ENCODE measurements at regions not wholly inside any gene's neighbourhood (a gene's known extent, or its start where the extent isn't known, plus 50 kb on each side); places are given as distances from the start of the nearest gene placed in this dataset.
"Not testable (repeated sequence)": the region's sequence is repeated elsewhere in the genome, so short reads cannot be mapped to it uniquely, and the experiment has no call there.

- in situ Hi-C loops (cut with HindIII; ENCODE audit: low sequenced_read_pairs): no loop called here
Observed at GRCh38 chr1:197850918-197851317, 51.5 kb upstream of the C1orf53 start.

- in situ Hi-C loops (cut with HindIII; ENCODE audit: low sequenced_read_pairs): no loop called here
Observed at GRCh38 chr1:197850042-197850441, 52.4 kb upstream of the C1orf53 start.

GRCh38 chr1:197848350-197848749 is 54.1 kb upstream of the C1orf53 start:
- in situ Hi-C loops (cut with HindIII; ENCODE audit: low sequenced_read_pairs): no loop called here

GRCh38 chr1:197845886-197846285 is 56.5 kb upstream of the C1orf53 start:
- in situ Hi-C loops (cut with HindIII; ENCODE audit: low sequenced_read_pairs): no loop called here

- in situ Hi-C loops (cut with HindIII; ENCODE audit: low sequenced_read_pairs): no loop called here
Observed at GRCh38 chr1:197844651-197845050, 57.8 kb upstream of the C1orf53 start.

GRCh38 chr1:197843401-197843800 is 59.0 kb upstream of the C1orf53 start:
- in situ Hi-C loops (cut with HindIII; ENCODE audit: low sequenced_read_pairs): no loop called here

- in situ Hi-C loops (cut with HindIII; ENCODE audit: low sequenced_read_pairs): no loop called here
Observed at GRCh38 chr1:197842646-197843045, 59.8 kb upstream of the C1orf53 start.

GRCh38 chr1:197841883-197842553 is 60.4 kb upstream of the C1orf53 start:
- in situ Hi-C loops (cut with HindIII; ENCODE audit: low sequenced_read_pairs): no loop called here

- in situ Hi-C loops (cut with HindIII; ENCODE audit: low sequenced_read_pairs): no loop called here
Observed at GRCh38 chr1:197841158-197841557, 61.3 kb upstream of the C1orf53 start.

GRCh38 chr1:197839786-197840185 is 62.6 kb upstream of the C1orf53 start:
- in situ Hi-C loops (cut with HindIII; ENCODE audit: low sequenced_read_pairs): loop anchor here (5.0 kb wide), 1 partner anchor 37 kb away; no protein-coding TSS in a partner anchor

- in situ Hi-C loops (cut with HindIII; ENCODE audit: low sequenced_read_pairs): loop anchor here (5.0 kb wide), 1 partner anchor 37 kb away; no protein-coding TSS in a partner anchor
Observed at GRCh38 chr1:197838836-197839235, 63.6 kb upstream of the DENND1B start.

- in situ Hi-C loops (cut with HindIII; ENCODE audit: low sequenced_read_pairs): loop anchor here (5.0 kb wide), 1 partner anchor 36 kb away; no protein-coding TSS in a partner anchor
Observed at GRCh38 chr1:197837911-197838310, 62.6 kb upstream of the DENND1B start.

- in situ Hi-C loops (cut with HindIII; ENCODE audit: low sequenced_read_pairs): loop anchor here (5.0 kb wide), 1 partner anchor 34 kb away; no protein-coding TSS in a partner anchor
Observed at GRCh38 chr1:197836356-197836755, 61.1 kb upstream of the DENND1B start.

GRCh38 chr1:197829011-197829410 is 53.7 kb upstream of the DENND1B start:
- in situ Hi-C loops (cut with HindIII; ENCODE audit: low sequenced_read_pairs): not testable (repeated sequence)

GRCh38 chr1:197825541-197825940 is 50.3 kb upstream of the DENND1B start:
- in situ Hi-C loops (cut with HindIII; ENCODE audit: low sequenced_read_pairs): no loop called here

Measured in endothelial cell of hepatic sinusoid (primary cell).